HepG2 (cell line): ENCODE measurements at regions not wholly inside any gene's neighbourhood (a gene's known extent, or its start where the extent isn't known, plus 50 kb on each side); places are given as distances from the start of the nearest gene placed in this dataset.
"Not testable (repeated sequence)": the region's sequence is repeated elsewhere in the genome, so short reads cannot be mapped to it uniquely, and the experiment has no call there.

Experiments
- ARID4A ChIP-seq: sonication (generic); formaldehyde crosslinking; IDR thresholded peaks from 2 replicates; pipeline ENCODE4 v1.5.0; 2020; ENCODE audit warnings: mild to moderate bottlenecking, missing genetic modification reagents, borderline replicate concordance
- ETV6 ChIP-seq: sonication (generic); formaldehyde crosslinking; conservative IDR thresholded peaks from 2 replicates; pipeline ENCODE4 v1.4.0; 2020; ENCODE audit warnings: missing genetic modification reagents
- HIVEP1 ChIP-seq: sonication (generic); formaldehyde crosslinking; IDR thresholded peaks from 2 replicates; pipeline ENCODE4 v1.4.0; 2020; ENCODE audit warnings: mild to moderate bottlenecking, missing genetic modification reagents
- MAZ ChIP-seq, 2 experiments: sonication (generic) in 1 of 2; formaldehyde crosslinking in 1 of 2; IDR thresholded peaks; 2 replicates each; pipeline versions ENCODE4 v1.5.0 to v1.6.1; 2012 to 2020; ENCODE audit warnings: low read depth in 2 of 2, mild to moderate bottlenecking in 2 of 2, borderline replicate concordance in 1 of 2, improper control_type of control experiment in 1 of 2, low read length in 1 of 2, missing genetic modification reagents in 1 of 2, moderate library complexity in 1 of 2
- ZNF24 ChIP-seq: fragments of 450-650 bp; IDR thresholded peaks from 2 replicates; pipeline ENCODE4 v1.6.1; 2017; ENCODE audit warnings: antibody characterized with exemption, mild to moderate bottlenecking
- ZNF776 ChIP-seq: sonication (generic); formaldehyde crosslinking; IDR thresholded peaks from 2 replicates; pipeline ENCODE4 v1.4.0; 2020; ENCODE audit warnings: mild to moderate bottlenecking, missing genetic modification reagents
- TF ChIP-seq, protein P1 (sequence below): sonication (generic); formaldehyde crosslinking; IDR thresholded peaks from 2 replicates; pipeline ENCODE4 v1.5.0; 2020; ENCODE audit warnings: mild to moderate bottlenecking, missing genetic modification reagents, moderate library complexity
- TF ChIP-seq, protein P2 (sequence below): sonication (generic); formaldehyde crosslinking; IDR thresholded peaks from 2 replicates; pipeline ENCODE4 v1.4.0; 2020; ENCODE audit warnings: missing genetic modification reagents
- TF ChIP-seq, protein P3 (sequence below): sonication (generic); formaldehyde crosslinking; IDR thresholded peaks from 2 replicates; pipeline ENCODE4 v1.8.1; 2022; ENCODE audit warnings: mild to moderate bottlenecking, missing genetic modification reagents

DNA sequence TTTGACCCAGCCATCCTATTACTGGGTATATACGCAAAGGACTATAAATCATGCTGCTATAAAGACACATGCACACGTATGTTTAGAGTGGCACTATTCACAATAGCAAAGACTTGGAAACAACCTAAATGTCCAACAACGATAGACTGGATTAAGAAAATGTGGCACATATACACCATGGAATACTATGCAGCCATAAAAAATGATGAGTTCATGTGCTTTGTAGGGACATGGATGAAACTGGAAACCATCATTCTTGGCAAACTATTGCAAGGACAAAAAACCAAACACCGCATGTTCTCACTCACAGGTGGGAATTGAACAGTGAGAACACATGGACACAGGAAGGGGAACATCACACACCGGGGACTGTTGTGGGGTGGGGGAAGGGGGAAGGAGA lies 117.1 kb upstream of the ECI2 start:
- not testable (repeated sequence) for TF ChIP-seq MAZ (IDR thresholded peaks at IDR 0.05; ENCODE audit: borderline replicate concordance, low read depth, low read length); MAZ (CRISPR knock-in tag; IDR thresholded peaks at IDR 0.05; ENCODE audit: low read depth); HIVEP1 (CRISPR knock-in tag); ZNF24; ETV6 (CRISPR knock-in tag); ZNF776 (CRISPR knock-in tag); ARID4A (CRISPR knock-in tag)
- TF ChIP-seq, protein P1, sequence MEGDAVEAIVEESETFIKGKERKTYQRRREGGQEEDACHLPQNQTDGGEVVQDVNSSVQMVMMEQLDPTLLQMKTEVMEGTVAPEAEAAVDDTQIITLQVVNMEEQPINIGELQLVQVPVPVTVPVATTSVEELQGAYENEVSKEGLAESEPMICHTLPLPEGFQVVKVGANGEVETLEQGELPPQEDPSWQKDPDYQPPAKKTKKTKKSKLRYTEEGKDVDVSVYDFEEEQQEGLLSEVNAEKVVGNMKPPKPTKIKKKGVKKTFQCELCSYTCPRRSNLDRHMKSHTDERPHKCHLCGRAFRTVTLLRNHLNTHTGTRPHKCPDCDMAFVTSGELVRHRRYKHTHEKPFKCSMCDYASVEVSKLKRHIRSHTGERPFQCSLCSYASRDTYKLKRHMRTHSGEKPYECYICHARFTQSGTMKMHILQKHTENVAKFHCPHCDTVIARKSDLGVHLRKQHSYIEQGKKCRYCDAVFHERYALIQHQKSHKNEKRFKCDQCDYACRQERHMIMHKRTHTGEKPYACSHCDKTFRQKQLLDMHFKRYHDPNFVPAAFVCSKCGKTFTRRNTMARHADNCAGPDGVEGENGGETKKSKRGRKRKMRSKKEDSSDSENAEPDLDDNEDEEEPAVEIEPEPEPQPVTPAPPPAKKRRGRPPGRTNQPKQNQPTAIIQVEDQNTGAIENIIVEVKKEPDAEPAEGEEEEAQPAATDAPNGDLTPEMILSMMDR (CRISPR knock-in tag) = not testable (repeated sequence)
- TF ChIP-seq, protein P2, sequence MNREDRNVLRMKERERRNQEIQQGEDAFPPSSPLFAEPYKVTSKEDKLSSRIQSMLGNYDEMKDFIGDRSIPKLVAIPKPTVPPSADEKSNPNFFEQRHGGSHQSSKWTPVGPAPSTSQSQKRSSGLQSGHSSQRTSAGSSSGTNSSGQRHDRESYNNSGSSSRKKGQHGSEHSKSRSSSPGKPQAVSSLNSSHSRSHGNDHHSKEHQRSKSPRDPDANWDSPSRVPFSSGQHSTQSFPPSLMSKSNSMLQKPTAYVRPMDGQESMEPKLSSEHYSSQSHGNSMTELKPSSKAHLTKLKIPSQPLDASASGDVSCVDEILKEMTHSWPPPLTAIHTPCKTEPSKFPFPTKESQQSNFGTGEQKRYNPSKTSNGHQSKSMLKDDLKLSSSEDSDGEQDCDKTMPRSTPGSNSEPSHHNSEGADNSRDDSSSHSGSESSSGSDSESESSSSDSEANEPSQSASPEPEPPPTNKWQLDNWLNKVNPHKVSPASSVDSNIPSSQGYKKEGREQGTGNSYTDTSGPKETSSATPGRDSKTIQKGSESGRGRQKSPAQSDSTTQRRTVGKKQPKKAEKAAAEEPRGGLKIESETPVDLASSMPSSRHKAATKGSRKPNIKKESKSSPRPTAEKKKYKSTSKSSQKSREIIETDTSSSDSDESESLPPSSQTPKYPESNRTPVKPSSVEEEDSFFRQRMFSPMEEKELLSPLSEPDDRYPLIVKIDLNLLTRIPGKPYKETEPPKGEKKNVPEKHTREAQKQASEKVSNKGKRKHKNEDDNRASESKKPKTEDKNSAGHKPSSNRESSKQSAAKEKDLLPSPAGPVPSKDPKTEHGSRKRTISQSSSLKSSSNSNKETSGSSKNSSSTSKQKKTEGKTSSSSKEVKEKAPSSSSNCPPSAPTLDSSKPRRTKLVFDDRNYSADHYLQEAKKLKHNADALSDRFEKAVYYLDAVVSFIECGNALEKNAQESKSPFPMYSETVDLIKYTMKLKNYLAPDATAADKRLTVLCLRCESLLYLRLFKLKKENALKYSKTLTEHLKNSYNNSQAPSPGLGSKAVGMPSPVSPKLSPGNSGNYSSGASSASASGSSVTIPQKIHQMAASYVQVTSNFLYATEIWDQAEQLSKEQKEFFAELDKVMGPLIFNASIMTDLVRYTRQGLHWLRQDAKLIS = not testable (repeated sequence)
- TF ChIP-seq, protein P3, sequence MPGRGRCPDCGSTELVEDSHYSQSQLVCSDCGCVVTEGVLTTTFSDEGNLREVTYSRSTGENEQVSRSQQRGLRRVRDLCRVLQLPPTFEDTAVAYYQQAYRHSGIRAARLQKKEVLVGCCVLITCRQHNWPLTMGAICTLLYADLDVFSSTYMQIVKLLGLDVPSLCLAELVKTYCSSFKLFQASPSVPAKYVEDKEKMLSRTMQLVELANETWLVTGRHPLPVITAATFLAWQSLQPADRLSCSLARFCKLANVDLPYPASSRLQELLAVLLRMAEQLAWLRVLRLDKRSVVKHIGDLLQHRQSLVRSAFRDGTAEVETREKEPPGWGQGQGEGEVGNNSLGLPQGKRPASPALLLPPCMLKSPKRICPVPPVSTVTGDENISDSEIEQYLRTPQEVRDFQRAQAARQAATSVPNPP (CRISPR knock-in tag) = not testable (repeated sequence)
